ENCODE measurements at regions not wholly inside any gene's neighbourhood (a gene's known extent, or its start where the extent isn't known, plus 50 kb on each side); places are given as distances from the start of the nearest gene placed in this dataset.

GRCh38 chr3:66150977-66151376 lies 69.8 kb upstream of the SLC25A26 start:
- no peak for TF ChIP-seq EZH2 (IDR thresholded peaks at IDR 0.05; ENCODE audit: low read depth, unreplicated experiment)
- TF ChIP-seq REST (IDR thresholded peaks at IDR 0.05; ENCODE audit: unreplicated experiment): no peak
- no peak for TF ChIP-seq CTCF (conservative IDR thresholded peaks at IDR 0.05; ENCODE audit: low read depth in 2 of 2)
- TF ChIP-seq POLR2AphosphoS5 (IDR thresholded peaks at IDR 0.05; ENCODE audit: low read depth): no peak
- TF ChIP-seq EZH2phosphoT487 (IDR thresholded peaks at IDR 0.05; ENCODE audit: unreplicated experiment): no peak
- TF ChIP-seq ZNF114 (CRISPR knock-in tag; IDR thresholded peaks at IDR 0.05): no peak
- TF ChIP-seq JUNB (IDR thresholded peaks at IDR 0.05; ENCODE audit: unreplicated experiment): no peak
- no peak for TF ChIP-seq NANOG (IDR thresholded peaks at IDR 0.05; ENCODE audit: borderline replicate concordance)
- TF ChIP-seq ETS1 (IDR thresholded peaks at IDR 0.05): no peak

All from GM23338 (cell line).